Activated naive CD4-positive, alpha-beta T cell treated with anti-CD3 and anti-CD28 coated beads, Interleukin-2, amount 50 U/mL, for 16 hours (primary cell): ENCODE measurements at regions not wholly inside any gene's neighbourhood (a gene's known extent, or its start where the extent isn't known, plus 50 kb on each side); places are given as distances from the start of the nearest gene placed in this dataset.
"Not testable (repeated sequence)": the region's sequence is repeated elsewhere in the genome, so short reads cannot be mapped to it uniquely, and the experiment has no call there.

ENCODE experiments used
- DNase-seq: peaks from one replicate; pipeline ENCODE4 v3.0.0-alpha.2; 2020

DNA sequence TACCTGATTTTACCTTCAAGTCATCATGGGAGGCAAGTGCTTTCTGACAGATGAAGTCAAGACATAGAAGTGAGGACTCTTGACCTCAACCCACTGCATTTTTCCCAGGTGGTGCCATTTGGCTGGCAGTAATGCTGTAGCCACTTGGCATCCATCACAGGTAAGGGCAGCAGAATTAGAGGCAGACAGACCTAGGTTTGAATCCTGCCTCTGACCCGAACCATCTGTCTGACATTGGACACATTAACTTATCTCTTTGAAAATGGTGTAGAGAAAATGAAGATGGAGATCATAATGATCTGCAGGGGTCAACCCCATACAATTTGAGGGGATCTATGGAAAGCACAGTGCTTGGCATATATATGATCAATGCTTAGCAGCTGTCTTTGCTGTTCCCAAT, 505.5 kb downstream of the NPIPA7 start:
- no peak for DNase-seq

DNA sequence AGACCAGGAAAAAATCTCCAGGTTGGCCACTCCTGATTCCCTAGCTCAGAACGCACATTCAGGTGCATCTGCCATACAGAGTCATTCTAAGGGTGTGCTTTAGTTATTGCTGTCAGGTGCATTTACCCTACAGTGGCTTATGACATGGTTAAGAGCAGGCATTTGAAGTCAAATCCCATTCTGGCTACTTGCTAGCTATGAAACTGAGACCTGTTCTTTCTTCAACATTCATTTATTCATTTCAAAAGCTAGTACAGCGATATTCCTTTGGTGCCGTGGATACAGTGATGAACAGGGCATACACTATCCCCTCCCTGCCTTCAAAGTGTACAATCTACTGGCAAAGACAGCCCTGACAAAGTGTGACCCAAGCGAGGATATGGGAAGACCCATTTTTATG, 508.3 kb downstream of the NPIPA7 start:
- no peak for DNase-seq

DNA sequence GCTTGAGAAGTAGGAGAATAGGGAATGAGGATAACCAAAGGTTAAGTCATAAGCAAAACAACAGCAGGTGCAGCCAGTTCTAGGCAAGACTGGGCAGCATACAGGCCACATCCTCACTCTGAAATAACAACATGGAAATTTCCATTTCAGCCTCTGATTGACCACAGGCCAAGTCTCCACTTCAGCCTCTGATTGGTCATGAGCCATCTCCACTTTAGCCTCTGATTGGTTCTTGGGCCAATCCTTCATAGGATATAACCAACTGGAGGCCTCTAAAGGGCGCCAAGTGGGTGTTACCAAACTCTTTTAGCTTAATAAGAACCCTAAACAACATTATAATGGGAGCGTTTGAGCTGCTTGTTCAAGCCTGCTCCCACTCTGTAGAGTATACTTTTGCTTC, 512.0 kb downstream of the NPIPA7 start:
- DNase-seq, result no peak

DNA sequence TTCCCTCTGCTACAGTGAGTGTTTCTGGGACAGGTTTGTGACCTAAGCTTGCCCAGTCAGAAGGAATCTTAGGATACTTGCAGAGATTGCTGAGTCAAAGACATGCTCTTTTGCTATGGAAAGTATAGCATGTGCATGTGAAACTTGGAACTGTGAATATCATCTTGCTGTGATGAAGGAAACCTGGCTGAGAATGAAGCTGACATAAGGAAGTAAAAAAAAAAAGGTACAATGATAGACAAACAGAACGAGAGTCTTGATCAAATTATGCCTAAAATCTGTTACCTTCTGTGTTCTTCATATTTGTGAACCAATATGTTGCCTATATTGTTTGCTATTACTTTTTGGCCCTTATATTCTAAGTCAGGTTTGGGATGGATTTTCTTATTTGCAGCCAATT, 525.7 kb downstream of the NPIPA7 start:
- DNase-seq, result no peak

DNA sequence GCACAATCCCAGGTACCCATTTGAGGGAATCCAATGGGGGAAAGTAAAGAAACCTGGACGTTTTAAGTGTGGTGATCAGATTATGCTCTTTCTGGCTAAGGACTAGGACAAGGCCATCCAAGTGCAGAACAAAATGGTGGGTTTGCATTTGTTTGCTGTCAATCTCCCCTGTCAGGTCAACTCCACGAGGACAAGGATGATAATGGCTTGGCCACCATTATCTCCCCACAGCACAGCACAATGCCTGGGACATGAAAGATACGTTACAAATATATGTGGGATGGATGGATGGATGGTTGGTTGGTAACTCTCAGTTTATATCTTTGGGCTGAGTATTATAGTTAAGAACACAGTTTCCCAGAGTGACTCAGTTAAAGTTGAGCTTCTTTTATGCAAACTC, 526.9 kb downstream of the NPIPA7 start:
- no peak for DNase-seq

DNA sequence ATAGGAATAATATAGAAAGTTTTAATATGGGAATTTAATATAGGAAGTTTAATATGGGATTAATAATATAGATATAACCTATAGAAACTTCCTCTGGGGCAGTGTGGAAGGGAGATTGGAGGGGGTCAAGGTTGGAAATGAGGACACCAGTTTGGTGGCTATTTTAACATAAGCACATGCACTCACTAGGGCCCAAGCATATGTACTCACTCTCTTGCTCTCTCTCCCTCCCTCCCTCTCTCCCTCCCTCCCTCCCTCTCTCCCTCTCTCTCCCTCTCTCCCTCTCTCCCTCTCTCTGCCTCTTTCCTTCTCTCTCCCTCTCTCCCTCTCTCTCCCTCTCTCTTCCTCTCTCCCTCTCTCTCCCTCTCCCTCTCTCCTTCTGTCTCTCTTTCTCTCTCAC, 528.1 kb downstream of the NPIPA7 start:
- DNase-seq, result no peak

DNA sequence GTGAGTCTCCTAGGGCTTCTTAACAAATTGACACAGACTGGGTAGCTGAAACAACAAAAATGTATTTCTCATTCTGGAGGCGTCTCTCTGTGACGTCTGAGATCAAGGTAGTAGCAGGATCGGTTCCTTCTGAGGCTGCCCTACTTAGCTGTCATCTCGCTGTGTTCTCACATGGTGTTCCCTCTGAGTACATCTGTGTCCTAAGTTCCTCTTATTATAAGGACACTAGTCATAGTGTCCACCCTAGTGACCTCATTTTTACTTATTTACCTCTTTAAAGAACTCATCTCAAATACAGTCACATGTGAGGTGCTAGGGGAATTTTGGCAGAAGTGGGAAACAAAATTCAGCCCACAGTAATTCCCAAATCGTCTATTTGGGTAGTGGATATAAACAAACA, 529.1 kb downstream of the NPIPA7 start:
- DNase-seq, result no peak

DNA sequence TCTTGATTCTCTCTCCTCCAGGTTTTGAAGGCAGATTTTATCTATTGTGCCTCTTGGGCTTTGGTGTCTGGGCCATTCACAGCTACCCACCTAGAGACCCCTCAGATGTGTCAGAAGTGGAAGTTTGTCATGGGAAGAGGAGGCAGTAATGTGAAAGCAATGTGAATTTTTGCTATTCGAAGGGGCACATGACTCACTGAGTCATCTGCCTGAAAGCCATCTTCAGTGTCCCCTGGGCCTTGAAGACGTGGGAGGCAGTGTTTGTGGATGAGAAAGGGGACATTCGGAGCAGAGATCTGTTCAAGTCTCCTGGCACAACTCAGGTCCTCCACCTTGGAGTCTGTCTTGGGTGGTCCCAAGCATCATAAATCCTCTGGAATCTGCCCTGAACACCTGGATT, 530.2 kb downstream of the NPIPA7 start:
- DNase-seq, result no peak

DNA sequence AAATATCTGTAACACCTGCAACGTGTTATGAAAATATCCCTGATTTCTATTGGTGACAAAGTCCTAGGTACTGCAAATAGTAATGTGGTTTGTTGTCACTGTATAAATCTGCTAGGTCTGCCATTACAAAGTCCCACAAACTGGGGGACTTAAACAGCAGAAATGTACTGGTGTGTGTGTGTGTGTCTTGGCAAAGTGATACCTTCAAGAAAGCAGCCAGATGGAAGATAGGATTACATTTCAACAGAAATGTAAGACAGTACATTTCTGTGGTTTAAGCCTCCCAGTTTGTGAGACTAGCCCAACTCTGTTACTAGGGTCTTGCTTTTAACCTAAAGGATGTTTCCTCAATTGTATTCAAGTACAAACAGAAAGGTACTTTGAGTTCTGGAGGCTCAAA, 531.7 kb downstream of the NPIPA7 start:
- DNase-seq, result no peak

DNA sequence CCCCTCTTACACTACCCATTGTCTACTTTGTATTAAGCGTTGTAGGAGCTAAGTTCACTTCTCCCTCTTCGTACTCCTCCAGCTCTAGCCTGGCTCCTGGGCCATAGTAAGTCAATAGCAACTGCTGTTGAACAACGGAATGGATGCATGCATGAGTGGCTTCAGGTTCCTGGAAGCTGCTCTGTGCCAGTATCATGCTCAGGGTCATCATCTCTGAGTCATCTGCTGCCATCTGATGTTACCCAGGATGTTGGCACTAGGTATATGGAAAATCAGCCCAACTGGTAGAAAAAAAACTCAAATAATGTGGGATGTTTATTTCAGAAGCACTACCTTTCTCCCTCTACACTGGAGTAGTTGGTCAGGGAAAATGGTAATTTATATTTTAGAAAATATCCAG, 536.8 kb downstream of the NPIPA7 start:
- no peak for DNase-seq

DNA sequence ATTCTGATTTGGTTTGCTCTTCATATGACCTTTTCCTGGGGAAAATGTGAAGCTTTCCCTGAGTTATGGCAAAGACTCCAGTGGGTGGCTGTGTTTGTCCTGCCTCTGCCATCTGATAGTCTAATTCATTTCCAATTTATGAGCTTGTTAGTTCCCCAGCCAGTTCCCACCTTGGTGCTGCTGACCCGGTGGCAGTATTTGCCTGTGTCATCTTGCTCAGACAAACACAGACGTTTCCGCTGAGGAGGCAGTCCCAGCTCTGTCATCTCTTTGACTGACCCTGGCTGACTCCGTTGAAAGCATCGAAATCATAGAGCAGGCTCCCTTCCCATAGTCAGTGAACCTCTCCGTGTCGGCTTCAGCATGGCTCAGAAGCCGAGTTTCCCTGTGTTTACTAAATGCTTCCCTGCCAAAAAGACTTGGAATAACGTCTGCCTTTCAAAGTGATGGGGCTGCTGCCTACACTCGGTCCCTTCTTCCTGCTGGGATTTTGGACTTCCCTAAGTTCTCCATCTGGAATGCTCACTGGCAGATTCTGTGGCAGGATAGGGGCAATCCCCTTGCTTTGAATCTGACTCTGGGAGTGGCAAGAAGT, 538.3 kb downstream of the NPIPA7 start:
- DNase-seq, result no peak

DNA sequence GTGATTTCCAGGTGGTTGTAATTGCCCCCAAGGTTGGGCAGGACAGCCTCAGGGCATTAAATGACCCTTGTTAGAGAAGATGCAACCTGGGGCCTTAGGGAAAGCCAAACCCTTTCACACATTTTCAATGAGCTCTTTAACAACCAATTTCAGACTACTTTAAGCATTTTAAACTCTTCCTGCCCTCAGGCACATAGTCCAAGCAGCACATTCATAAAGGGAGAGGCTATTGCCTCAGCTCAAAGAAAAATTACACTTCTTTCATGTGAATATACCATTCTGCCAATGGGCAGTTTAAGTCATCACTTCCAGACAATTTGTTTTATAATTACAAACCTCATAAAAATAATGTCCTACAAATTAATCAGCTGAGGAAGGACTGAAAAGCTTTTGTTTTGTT, 544.5 kb downstream of the NPIPA7 start:
- no peak for DNase-seq

DNA sequence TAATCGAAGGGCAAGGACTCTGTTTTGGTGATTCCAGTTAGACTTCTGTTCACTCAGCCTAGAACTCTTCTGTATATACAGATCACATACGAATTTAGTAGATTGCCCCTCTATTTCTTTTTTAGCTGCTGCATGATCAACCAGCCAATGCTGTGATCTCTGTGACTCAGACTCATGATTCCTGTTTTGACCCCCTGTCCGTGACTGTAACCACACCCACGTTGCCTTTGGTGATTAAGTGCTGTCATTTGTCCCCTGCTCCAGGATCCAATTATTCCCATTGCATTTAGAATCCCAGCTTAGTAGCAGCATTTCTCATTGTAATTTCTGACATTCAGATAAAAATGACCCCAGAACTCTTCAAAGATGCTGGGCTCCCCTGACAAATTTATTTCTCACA, 545.7 kb downstream of the NPIPA7 start:
- DNase-seq, result no peak

DNA sequence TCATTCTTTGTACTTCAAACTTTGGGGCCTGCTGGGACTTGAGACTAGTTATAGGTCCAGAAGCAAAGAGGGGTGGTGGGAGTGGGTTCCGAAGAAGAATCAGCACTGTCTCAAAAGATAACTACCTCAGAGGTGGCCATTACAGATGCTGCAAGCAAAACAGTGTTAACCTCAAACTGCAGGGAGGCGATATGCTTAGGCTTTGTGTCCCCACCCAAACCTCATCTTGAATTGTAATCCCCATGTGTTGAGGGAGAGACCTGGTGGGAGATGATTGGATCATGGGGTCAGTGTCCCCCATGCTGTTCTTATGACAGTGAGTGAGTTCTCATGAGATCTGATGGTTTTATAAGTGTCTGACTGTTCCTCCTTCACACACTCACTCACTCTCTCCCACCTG, 545.3 kb downstream of the XYLT1 start:
- DNase-seq, result no peak

DNA sequence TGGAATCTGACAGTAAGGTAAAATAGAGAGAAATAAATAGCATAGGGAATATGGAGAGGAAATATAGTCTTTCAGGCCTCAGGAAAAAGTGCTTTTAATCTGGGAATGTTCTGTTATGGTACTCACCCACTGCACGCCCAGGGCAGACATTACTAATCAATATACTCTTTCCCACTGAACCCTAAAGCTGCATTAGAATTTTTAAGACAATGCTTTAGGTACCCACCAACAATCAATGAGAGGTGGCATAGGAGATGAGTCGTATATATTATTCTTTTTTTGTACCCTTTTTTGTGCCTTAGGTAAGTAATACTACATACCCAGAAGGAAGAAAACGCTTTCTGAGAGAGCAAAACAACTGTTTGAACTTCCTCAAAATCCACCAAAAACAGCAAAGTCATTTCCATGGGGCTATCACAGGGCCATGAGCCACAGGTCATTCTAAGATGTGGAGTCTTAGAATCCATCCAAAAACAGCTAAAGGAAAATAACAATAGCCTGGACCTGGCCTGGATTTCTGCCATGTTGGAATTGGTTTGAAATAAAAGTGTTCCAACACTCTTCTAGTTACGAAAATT, 542.1 kb downstream of the XYLT1 start:
- DNase-seq, result no peak

DNA sequence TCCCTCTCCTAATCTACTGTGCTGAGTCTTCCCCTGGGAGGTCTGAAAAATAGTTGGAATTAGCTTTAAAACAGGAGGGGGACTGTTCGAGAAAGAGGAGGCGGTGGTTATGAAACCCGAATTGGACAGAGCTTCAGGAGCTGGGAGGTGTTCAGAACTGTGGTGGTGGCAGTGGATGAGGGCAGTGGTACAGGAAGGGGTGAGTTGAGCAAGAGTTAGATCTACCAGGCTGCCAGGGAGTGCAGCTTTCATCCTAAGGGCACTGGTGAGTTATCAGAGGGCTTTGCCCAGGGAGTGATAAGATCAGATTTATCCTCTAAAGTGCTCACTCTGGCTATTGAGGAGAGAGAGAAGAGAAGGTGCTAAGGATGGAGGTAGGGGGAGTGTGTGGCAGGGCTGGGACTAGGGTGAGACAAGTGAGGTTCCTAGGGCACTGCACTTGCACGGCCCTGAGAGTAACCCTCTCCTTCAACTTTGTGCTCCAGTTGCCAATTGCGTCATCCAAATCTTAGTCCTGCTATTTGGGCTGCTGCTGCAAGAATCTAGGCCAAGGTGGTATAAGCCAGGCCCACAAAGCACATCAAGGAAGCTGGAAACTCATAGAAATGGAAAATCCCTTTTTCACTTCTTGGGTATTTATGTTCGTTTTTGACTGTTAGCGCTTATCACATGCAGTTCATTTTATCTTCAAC, 540.3 kb downstream of the XYLT1 start:
- DNase-seq, result no peak

DNA sequence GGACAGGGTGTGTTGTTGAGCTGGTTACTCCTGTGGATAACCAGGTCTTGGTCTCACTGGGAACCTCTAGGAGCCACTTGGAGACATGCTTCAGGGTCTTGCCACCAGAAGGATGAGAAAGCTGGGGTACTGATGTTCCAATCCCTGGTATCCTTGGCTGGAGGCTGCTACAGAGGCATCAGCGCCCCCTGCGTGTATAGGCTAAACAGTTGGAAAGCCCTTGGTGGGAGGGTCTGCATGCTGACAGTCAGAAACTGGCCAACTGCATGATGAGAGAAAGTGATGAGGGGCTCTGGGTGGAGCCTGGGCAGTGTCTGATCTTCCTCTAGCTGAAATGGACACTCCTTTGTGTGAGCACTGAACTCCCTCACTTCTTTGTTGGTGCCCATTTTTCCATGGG, 536.9 kb downstream of the XYLT1 start:
- DNase-seq, result no peak

DNA sequence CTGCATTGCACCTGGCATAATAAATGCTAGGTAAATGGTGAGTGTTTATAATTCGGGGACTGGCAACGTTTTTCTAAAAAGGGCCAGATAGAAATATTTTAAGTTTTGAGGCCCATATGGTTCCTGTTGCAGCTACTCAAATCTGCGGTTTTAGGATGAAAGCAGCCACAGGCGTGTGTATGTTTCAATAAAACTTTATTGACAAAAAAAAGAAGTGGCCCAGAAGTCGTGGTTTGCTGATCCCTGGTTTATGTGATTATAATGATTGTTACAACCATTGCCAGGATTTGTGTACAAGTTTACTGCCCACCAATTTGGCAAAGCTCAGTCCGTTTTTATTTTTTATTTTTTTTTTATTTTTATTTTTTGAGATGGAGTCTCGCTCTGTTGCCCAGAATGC, 536.1 kb downstream of the XYLT1 start:
- no peak for DNase-seq

DNA sequence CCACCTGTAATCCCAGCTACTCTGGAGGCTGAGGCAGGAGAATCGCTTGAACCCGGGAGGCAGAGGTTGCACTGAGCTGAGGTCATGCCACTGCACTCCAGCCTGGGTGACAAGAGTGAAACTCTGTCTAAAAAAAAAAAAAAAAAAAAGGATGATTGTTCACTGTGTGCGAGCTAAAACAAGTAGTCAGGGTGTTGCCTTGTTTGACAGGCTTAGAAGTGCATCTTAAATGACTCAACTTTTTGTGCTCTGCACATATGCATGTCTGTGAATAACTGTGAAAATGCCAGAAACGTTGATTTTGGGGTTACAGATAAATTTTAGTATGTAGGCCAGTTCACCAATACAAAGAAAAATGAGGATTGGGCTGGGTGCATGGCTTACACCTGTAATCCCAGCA, 534.9 kb downstream of the XYLT1 start:
- not testable (repeated sequence) for DNase-seq

DNA sequence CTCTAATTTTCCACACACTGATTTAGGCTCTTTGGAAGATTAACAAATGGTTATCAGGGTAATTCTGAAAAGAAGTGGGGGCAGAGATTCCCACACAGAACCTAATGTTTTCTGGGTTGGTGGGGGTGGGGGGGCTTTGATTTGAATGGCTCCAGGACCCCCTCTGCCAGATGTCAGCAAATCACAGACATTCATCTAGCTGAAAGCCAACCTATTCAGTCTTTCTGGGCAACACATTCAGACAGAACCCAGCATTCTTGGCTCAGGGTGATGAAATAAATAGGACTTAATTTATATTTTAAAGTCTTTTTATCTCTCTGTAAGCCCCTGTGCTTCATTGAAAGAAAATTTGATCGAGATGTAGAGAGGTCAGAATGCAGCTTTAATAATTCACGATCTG, 533.2 kb downstream of the XYLT1 start:
- DNase-seq, result no peak

DNA sequence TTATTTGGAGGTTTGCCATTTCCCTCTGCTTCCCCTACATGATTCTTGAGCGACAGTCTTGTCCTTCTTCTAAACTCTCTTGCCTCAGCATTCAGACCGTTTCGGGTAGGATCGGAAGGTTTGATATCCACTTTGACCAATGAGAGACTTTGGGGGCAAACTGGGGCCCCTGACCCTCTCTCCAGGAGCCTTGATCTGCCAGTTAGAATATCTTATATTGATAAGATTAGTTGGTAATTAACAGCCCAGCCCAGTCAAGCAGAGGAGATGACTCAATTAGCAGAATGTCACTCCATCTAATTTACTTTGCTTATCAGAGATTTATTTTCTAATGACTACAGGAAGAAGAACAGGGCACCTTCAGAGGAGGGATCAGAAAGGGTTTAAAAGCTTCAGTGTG, 532.8 kb downstream of the XYLT1 start:
- DNase-seq, result no peak

DNA sequence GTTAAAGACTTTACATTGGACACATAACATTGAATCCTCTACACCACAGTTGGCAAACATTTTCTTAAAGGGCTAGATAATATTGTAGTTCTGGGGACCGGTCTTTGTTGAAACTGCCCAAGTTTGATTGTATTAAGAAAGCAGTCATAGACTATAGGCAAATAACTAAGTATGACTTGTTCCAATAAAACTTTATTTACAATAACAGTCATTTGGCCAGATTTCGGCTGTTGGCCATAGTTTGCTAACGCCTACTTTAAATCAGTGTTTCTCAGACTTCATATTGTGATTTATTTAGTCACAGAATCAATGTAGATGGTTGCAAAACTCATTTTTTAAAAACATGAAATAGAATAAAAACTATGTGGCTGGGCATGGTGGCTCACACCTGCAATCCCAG, 531.8 kb downstream of the XYLT1 start:
- DNase-seq, result no peak

DNA sequence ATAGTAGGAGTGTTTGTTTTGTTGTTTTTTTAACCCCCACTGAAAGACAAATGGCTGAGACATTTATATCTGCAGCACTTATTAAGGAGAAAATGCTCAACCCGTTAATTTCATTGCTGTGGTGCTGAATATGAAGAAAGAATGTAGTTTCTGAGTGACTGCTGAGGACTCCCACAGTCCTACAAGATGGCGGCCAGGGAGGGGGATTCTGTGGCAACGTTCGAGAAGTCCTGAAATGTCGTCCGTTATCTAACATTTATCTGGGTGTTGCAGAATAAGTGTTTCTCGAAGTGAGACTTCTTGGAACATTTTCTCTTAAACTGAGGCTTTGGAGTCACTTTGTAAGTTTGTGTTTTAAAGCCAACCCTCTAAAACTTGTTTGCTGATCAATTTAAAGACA, 530.4 kb downstream of the XYLT1 start:
- DNase-seq, result no peak

DNA sequence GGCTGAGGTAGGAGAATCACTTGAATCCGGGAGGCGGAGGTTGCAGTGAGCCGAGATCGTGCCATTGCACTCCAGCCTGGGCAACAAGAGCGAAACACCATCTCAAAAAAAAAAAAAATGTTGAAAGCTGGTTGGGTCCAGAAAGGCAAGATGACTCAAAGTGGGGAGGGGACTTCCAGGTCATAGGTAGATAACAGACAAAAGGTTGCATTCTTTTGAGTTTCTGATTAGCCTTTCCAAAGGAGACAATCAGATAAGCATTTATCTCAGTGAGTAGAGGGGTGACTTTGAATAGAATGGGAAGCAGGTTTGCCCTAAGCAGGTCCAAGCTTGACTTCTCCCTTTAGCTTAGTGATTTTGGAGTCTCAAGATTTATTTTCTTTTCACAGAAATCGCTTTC, 527.9 kb downstream of the XYLT1 start:
- DNase-seq, result not testable (repeated sequence)

DNA sequence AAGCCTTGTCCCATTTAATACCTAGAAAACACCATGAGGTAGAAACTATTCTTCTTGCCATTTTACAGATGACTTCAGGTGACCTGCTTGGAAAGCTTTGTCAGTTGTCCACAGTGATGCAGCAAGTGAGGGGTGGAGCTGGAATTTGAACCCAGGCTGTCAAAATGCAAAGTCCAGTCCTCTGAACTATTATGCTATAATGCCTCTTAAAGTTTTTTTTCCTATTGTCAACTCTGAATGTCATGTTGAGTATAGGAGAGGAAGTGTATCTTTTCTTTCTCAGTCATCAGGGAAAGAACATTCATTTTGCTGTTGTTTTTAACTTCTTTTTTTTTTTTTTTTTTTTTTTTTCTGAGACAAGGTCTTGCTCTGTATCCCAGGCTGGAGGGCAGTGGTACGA, 525.6 kb downstream of the XYLT1 start:
- DNase-seq, result no peak
